ENCODE measurements at regions not wholly inside any gene's neighbourhood (a gene's known extent, or its start where the extent isn't known, plus 50 kb on each side); places are given as distances from the start of the nearest gene placed in this dataset.

DNA sequence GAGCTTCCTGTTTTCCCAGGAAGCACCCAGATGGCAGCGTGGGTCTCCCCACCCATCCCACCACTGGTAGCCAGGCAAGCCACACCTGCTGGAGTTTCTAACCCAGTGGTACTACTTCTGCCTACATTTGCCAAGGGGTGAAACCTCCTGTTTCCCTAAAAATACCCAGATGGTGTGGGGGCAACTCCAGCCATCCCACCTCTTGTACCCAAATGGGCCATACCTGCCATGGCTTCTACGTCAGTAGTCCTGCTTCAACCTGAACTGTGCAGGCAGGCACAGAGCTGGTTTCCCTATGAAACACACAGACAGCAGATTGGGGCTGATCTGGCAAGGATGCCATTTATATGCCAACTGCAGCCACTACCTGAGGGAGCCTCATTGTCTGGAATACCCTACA is 809.4 kb upstream of the MIR17HG start (continued):
- TF ChIP-seq, protein P1, sequence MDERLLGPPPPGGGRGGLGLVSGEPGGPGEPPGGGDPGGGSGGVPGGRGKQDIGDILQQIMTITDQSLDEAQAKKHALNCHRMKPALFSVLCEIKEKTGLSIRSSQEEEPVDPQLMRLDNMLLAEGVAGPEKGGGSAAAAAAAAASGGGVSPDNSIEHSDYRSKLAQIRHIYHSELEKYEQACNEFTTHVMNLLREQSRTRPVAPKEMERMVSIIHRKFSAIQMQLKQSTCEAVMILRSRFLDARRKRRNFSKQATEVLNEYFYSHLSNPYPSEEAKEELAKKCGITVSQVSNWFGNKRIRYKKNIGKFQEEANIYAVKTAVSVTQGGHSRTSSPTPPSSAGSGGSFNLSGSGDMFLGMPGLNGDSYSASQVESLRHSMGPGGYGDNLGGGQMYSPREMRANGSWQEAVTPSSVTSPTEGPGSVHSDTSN (CRISPR knock-in tag; IDR thresholded peaks at IDR 0.05; ENCODE audit: low read depth), result peak; percentile 13; the same call in 1 of the 2 replicates
- TF ChIP-seq, protein P1 (tag; conservative IDR thresholded peaks at IDR 0.05; ENCODE audit: low read depth), result no peak
- TF ChIP-seq MTF1 (CRISPR knock-in tag; IDR thresholded peaks at IDR 0.05; ENCODE audit: borderline replicate concordance), result 0 out of 2 replicates have a peak, but pooled peaks have one; percentile 15
- TF ChIP-seq NR3C1 (CRISPR knock-in tag; IDR thresholded peaks at IDR 0.05), result peak; percentile 73; the same call in 1 of the 2 replicates
- no peak for TF ChIP-seq SRSF7 (optimal IDR thresholded peaks at IDR 0.05; ENCODE audit: low read depth, low read length)
- no peak for TF ChIP-seq DNMT1 (IDR thresholded peaks at IDR 0.05)
- TF ChIP-seq PRMT5 (CRISPR knock-in tag; IDR thresholded peaks at IDR 0.05), result 0 out of 2 replicates have a peak, but pooled peaks have one; percentile 65
- TF ChIP-seq SAFB (IDR thresholded peaks at IDR 0.05; ENCODE audit: borderline replicate concordance, low read depth, low read length), result no peak
- TF ChIP-seq STAG1 (CRISPR knock-in tag; IDR thresholded peaks at IDR 0.05; ENCODE audit: borderline replicate concordance), result peak; percentile 47; the same call in 1 of the 2 replicates
- TF ChIP-seq, protein P2, sequence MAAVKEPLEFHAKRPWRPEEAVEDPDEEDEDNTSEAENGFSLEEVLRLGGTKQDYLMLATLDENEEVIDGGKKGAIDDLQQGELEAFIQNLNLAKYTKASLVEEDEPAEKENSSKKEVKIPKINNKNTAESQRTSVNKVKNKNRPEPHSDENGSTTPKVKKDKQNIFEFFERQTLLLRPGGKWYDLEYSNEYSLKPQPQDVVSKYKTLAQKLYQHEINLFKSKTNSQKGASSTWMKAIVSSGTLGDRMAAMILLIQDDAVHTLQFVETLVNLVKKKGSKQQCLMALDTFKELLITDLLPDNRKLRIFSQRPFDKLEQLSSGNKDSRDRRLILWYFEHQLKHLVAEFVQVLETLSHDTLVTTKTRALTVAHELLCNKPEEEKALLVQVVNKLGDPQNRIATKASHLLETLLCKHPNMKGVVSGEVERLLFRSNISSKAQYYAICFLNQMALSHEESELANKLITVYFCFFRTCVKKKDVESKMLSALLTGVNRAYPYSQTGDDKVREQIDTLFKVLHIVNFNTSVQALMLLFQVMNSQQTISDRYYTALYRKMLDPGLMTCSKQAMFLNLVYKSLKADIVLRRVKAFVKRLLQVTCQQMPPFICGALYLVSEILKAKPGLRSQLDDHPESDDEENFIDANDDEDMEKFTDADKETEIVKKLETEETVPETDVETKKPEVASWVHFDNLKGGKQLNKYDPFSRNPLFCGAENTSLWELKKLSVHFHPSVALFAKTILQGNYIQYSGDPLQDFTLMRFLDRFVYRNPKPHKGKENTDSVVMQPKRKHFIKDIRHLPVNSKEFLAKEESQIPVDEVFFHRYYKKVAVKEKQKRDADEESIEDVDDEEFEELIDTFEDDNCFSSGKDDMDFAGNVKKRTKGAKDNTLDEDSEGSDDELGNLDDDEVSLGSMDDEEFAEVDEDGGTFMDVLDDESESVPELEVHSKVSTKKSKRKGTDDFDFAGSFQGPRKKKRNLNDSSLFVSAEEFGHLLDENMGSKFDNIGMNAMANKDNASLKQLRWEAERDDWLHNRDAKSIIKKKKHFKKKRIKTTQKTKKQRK (IDR thresholded peaks at IDR 0.05; ENCODE audit: borderline replicate concordance, low read depth, low read length), result no peak
- TF ChIP-seq, protein P3, sequence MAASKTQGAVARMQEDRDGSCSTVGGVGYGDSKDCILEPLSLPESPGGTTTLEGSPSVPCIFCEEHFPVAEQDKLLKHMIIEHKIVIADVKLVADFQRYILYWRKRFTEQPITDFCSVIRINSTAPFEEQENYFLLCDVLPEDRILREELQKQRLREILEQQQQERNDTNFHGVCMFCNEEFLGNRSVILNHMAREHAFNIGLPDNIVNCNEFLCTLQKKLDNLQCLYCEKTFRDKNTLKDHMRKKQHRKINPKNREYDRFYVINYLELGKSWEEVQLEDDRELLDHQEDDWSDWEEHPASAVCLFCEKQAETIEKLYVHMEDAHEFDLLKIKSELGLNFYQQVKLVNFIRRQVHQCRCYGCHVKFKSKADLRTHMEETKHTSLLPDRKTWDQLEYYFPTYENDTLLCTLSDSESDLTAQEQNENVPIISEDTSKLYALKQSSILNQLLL (CRISPR knock-in tag; IDR thresholded peaks at IDR 0.05; ENCODE audit: borderline replicate concordance), result 0 out of 2 replicates have a peak, but pooled peaks have one; percentile 46
- TF ChIP-seq PHF8 (IDR thresholded peaks at IDR 0.05; ENCODE audit: borderline replicate concordance, low read length), result 0 out of 2 replicates have a peak, but pooled peaks have one; percentile 6
- TF ChIP-seq IRF2 (CRISPR knock-in tag; IDR thresholded peaks at IDR 0.05), result 0 out of 2 replicates have a peak, but pooled peaks have one; percentile 52

Data from K562 (cell line).